Lower leg skin (tissue), 3 donors: ENCODE measurements at regions not wholly inside any gene's neighbourhood (a gene's known extent, or its start where the extent isn't known, plus 50 kb on each side); places are given as distances from the start of the nearest gene placed in this dataset.

Experiments
- CTCF ChIP-seq, 3 donors: fragments of 450-650 bp; IDR thresholded peaks; one replicate each; pipeline ENCODE4 v1.5.1; 2016; ENCODE audit warnings: antibody characterized with exemption in 3 of 3, mild to moderate bottlenecking in 3 of 3, moderate library complexity in 2 of 3
- POLR2A ChIP-seq, 2 donors: fragments of 450-650 bp; IDR thresholded peaks; one replicate each; pipeline ENCODE4 v1.6.1; 2016 to 2017; ENCODE audit warnings: antibody characterized with exemption in 2 of 2, mild to moderate bottlenecking in 1 of 2, moderate library complexity in 1 of 2

- TF ChIP-seq CTCF (IDR thresholded peaks at IDR 0.05) (no peak), POLR2A (IDR thresholded peaks at IDR 0.05) (no peak)
These were observed 161.8 kb upstream of the CENPE start for GRCh38 chr4:103359900-103360299.
